ENCODE measurements at regions not wholly inside any gene's neighbourhood (a gene's known extent, or its start where the extent isn't known, plus 50 kb on each side); places are given as distances from the start of the nearest gene placed in this dataset.

- no peak overlapping the region for H3K4me3 ChIP-seq
- H3K27me3 ChIP-seq, result peaks cover 0 to 2% (median 0%) of the 10 kb centered on the region in 3 donors
- no peaks in the 10 kb centered on the region for H3K9me3 ChIP-seq
- intact Hi-C loops (cut with DNase I), result no loop called here
- H3K4me1 ChIP-seq, result no peaks in the 10 kb centered on the region
- no peaks in the 10 kb centered on the region for H3K36me3 ChIP-seq
- no peak for TF ChIP-seq EP300 (IDR thresholded peaks at IDR 0.05)
- no peak for TF ChIP-seq CTCF (IDR thresholded peaks at IDR 0.05)
- no peak for TF ChIP-seq POLR2AphosphoS5 (IDR thresholded peaks at IDR 0.05)
- no peak for TF ChIP-seq POLR2A (IDR thresholded peaks at IDR 0.05)
- WGBS, 2 donors, result 87 to 93% methylated on average over 11 of the region's 11 CpGs
- no peak overlapping the region for H3K27ac ChIP-seq
- DNase-seq, result no peak
Observed at GRCh38 chr2:16035747-16036745, 95.7 kb downstream of the MYCN start.

- H3K36me3 ChIP-seq, result no peaks in the 10 kb centered on the region
- WGBS, 2 donors, result 92 to 93% methylated on average over 10 of the region's 10 CpGs
Observed at GRCh38 chr2:16034975-16035746, 94.8 kb downstream of the MYCN start.

GRCh38 chr2:16034151-16034974 is 94.0 kb downstream of the MYCN start:
- intact Hi-C loops (cut with DNase I), result no loop called here
- WGBS, 2 donors, result 62 to 77% methylated on average over 5 of the region's 5 CpGs

More at GRCh38 chr2:16034975-16035746, 94.8 kb downstream of the MYCN start:
- no peak for DNase-seq
- Histone ChIP-seq H3K27me3 (no peaks in the 10 kb centered on the region), H3K9me3 (no peaks in the 10 kb centered on the region), H3K27ac (no peak overlapping the region), H3K4me1 (no peaks in the 10 kb centered on the region), H3K4me3 (no peak overlapping the region)
- no peak for TF ChIP-seq CTCF (IDR thresholded peaks at IDR 0.05)
- no peak for TF ChIP-seq POLR2A (IDR thresholded peaks at IDR 0.05)
- no peak for TF ChIP-seq POLR2AphosphoS5 (IDR thresholded peaks at IDR 0.05)
- TF ChIP-seq EP300 (IDR thresholded peaks at IDR 0.05), result no peak
- intact Hi-C loops (cut with DNase I), result no loop called here

GRCh38 chr2:16033032-16033293 is 92.6 kb downstream of the MYCN start:
- no peaks in the 10 kb centered on the region for H3K27me3 ChIP-seq
- no peaks in the 10 kb centered on the region for H3K36me3 ChIP-seq
- TF ChIP-seq POLR2A (IDR thresholded peaks at IDR 0.05), result no peak
- TF ChIP-seq POLR2AphosphoS5 (IDR thresholded peaks at IDR 0.05), result no peak
- no peak for TF ChIP-seq EP300 (IDR thresholded peaks at IDR 0.05)
- TF ChIP-seq CTCF (IDR thresholded peaks at IDR 0.05), result no peak
- no peak overlapping the region for H3K27ac ChIP-seq
- no peaks in the 10 kb centered on the region for H3K9me3 ChIP-seq
- DNase-seq, result no peak
- H3K4me3 ChIP-seq, result no peak overlapping the region
- intact Hi-C loops (cut with DNase I), result no loop called here
- no peaks in the 10 kb centered on the region for H3K4me1 ChIP-seq
- WGBS, 2 donors, result 95 to 98% methylated on average over 4 of the region's 4 CpGs

More at GRCh38 chr2:16034151-16034974, 94.0 kb downstream of the MYCN start:
- TF ChIP-seq CTCF (IDR thresholded peaks at IDR 0.05) (no peak), POLR2A (IDR thresholded peaks at IDR 0.05) (no peak)
- H3K4me3 ChIP-seq, result no peak overlapping the region
- no peaks in the 10 kb centered on the region for H3K36me3 ChIP-seq
- no peaks in the 10 kb centered on the region for H3K9me3 ChIP-seq
- no peaks in the 10 kb centered on the region for H3K4me1 ChIP-seq
- DNase-seq, result no peak
- no peaks in the 10 kb centered on the region for H3K27me3 ChIP-seq
- no peak overlapping the region for H3K27ac ChIP-seq

Measured in sigmoid colon (tissue), 6 donors.